Spleen (tissue), 11 donors: ENCODE measurements at regions not wholly inside any gene's neighbourhood (a gene's known extent, or its start where the extent isn't known, plus 50 kb on each side); places are given as distances from the start of the nearest gene placed in this dataset.

Experiments used
- DNase-seq: peaks from one replicate; pipeline ENCODE4 v3.0.0-alpha.2; 2020
- H3K27ac ChIP-seq, 8 donors: fragments of 200-600 bp; sonication (generic) in 7 of 8; 1 replicate in 4 of 8; 2 replicates in 4 of 8; pipeline versions ENCODE4 v1.5.0 to v1.8.0; 2016 to 2021; ENCODE audit warnings: inconsistent platforms in 4 of 8, mild to moderate bottlenecking in 4 of 8, moderate library complexity in 1 of 8
- H3K27me3 ChIP-seq, 7 donors: fragments of 200-600 bp; sonication (generic) in 6 of 7; replicated peaks in 1 of 7; 1 replicate in 4 of 7; 2 replicates in 3 of 7; pipeline versions ENCODE4 v1.5.0 to v1.8.0; 2016 to 2021; ENCODE audit warnings: inconsistent platforms in 3 of 7, mild to moderate bottlenecking in 1 of 7
- H3K36me3 ChIP-seq, 6 donors: fragments of 200-600 bp; sonication (generic) in 5 of 6; 1 replicate in 4 of 6; 2 replicates in 2 of 6; pipeline versions ENCODE4 v1.5.0 to v1.8.0; 2016 to 2021; ENCODE audit warnings: inconsistent platforms in 2 of 6
- H3K4me1 ChIP-seq, 6 donors: fragments of 200-600 bp; sonication (generic) in 5 of 6; 1 replicate in 3 of 6; 2 replicates in 3 of 6; pipeline versions ENCODE4 v1.5.0 to v1.8.0; 2016 to 2021; ENCODE audit warnings: inconsistent platforms in 3 of 6
- H3K4me3 ChIP-seq, 8 donors: fragments of 200-600 bp; sonication (generic) in 7 of 8; 1 replicate in 4 of 8; 2 replicates in 4 of 8; pipeline versions ENCODE4 v1.5.0 to v1.8.0; 2016 to 2021; ENCODE audit warnings: inconsistent platforms in 4 of 8, mild to moderate bottlenecking in 4 of 8, moderate library complexity in 2 of 8
- H3K9me3 ChIP-seq, 8 donors: fragments of 200-600 bp; sonication (generic) in 7 of 8; 1 replicate in 4 of 8; 2 replicates in 4 of 8; pipeline versions ENCODE4 v1.5.0 to v1.8.0; 2016 to 2021; ENCODE audit warnings: inconsistent platforms in 4 of 8
- CTCF ChIP-seq, 11 experiments: fragments of 200-600 bp in 7 of 11; fragments of 450-650 bp in 4 of 11; sonication (generic) in 4 of 11; IDR thresholded peaks in 8 of 11; conservative IDR thresholded peaks in 3 of 11; 1 replicate in 7 of 11; 2 replicates in 4 of 11; pipeline versions ENCODE4 v1.4.0 to v1.8.0; 2016 to 2021; ENCODE audit warnings: antibody characterized with exemption in 11 of 11, inconsistent platforms in 4 of 11, mild to moderate bottlenecking in 1 of 11
- POLR2A ChIP-seq, 3 donors: fragments of 450-650 bp; IDR thresholded peaks; one replicate each; pipeline ENCODE4 v1.5.1; 2017; ENCODE audit warnings: antibody characterized with exemption in 3 of 3, mild to moderate bottlenecking in 1 of 3
- POLR2AphosphoS5 ChIP-seq, 3 donors: sonication (generic); formaldehyde crosslinking; IDR thresholded peaks; one replicate each; pipeline ENCODE4 v1.5.1; 2017; ENCODE audit warnings: antibody characterized with exemption in 3 of 3
- WGBS, 5 donors: extraction: QIAGEN DNeasy Blood & Tissue Kit in 3 of 5; methylation state at CpG; one replicate each; pipeline versions ENCODE4 v1.1.5 to v1.1.7; 2013 to 2018; 5-methylcytosine and 5-hydroxymethylcytosine counted together
- intact Hi-C: fragments of 100-400 bp; cut with DNase I; formaldehyde crosslinking; loops from one replicate; pipeline ENCODE4 v1.15.0; 2023; ENCODE audit warnings: low total_unique reads
- donor health status: healthy with polysubstance abuse.
- donor health status: DM: no; HTN: no; CAD: no; lungs with moderate emphysema.
- donor health status: DM: no; HTN: no; CAD: no.
- donor health status: Bipolar disorder and iron deficiency.
- donor health status: healthy.
- donor health status: DM: no; HTN: no; CAD: no.
- donor health status: DM: yes; HTN: yes; CAD: no.

GRCh38 chr2:53530126-53530525 is 237.5 kb upstream of the CHAC2 start:
- DNase-seq = no peak
- no peak overlapping the region for H3K4me3 ChIP-seq
- no peak overlapping the region for H3K27ac ChIP-seq
- H3K9me3 ChIP-seq = peaks cover 0 to 37% (median 28%) of the 10 kb centered on the region in 8 donors
- TF ChIP-seq POLR2AphosphoS5 (IDR thresholded peaks at IDR 0.05) = no peak
- no peak for TF ChIP-seq POLR2A (IDR thresholded peaks at IDR 0.05)
- no peak for TF ChIP-seq CTCF (IDR thresholded peaks at IDR 0.05 in 8 of 11, conservative IDR thresholded peaks at IDR 0.05 in 3 of 11)
- H3K36me3 ChIP-seq = no peaks in the 10 kb centered on the region
- H3K4me1 ChIP-seq = no peaks in the 10 kb centered on the region
- no peaks in the 10 kb centered on the region for H3K27me3 ChIP-seq
- intact Hi-C loops = no loop called here

- intact Hi-C loops = no loop called here
- Histone ChIP-seq H3K36me3 (no peaks in the 10 kb centered on the region), H3K9me3 (peaks cover 0 to 29% (median 21%) of the 10 kb centered on the region in 8 donors), H3K27ac (no peak overlapping the region), H3K27me3 (no peaks in the 10 kb centered on the region), H3K4me3 (no peak overlapping the region), H3K4me1 (no peaks in the 10 kb centered on the region)
- no peak for TF ChIP-seq POLR2A (IDR thresholded peaks at IDR 0.05)
- no peak for TF ChIP-seq CTCF (IDR thresholded peaks at IDR 0.05 in 8 of 11, conservative IDR thresholded peaks at IDR 0.05 in 3 of 11)
- no peak for TF ChIP-seq POLR2AphosphoS5 (IDR thresholded peaks at IDR 0.05)
- DNase-seq = no peak
- 49 to 81% (median 53%) methylated on average over 2 of the region's 2 CpGs for WGBS, 5 donors
Measured at GRCh38 chr2:53527056-53527455, 240.5 kb upstream of the CHAC2 start.

GRCh38 chr2:53519918-53520841 is 247.4 kb upstream of the CHAC2 start:
- H3K9me3 ChIP-seq = no peaks in the 10 kb centered on the region
- H3K27ac ChIP-seq = no peak overlapping the region
- 68 to 80% (median 76%) methylated on average over 10 of the region's 10 CpGs for WGBS, 5 donors
- no peaks in the 10 kb centered on the region for H3K36me3 ChIP-seq
- no peak for DNase-seq
- no peak for TF ChIP-seq POLR2AphosphoS5 (IDR thresholded peaks at IDR 0.05)
- TF ChIP-seq POLR2A (IDR thresholded peaks at IDR 0.05) = no peak
- TF ChIP-seq CTCF (IDR thresholded peaks at IDR 0.05 in 8 of 11, conservative IDR thresholded peaks at IDR 0.05 in 3 of 11) = no peak
- intact Hi-C loops = no loop called here
- no peak overlapping the region for H3K4me3 ChIP-seq
- peaks cover 0 to 6% (median 0%) of the 10 kb centered on the region in 6 donors for H3K4me1 ChIP-seq
- no peaks in the 10 kb centered on the region for H3K27me3 ChIP-seq

- intact Hi-C loops = no loop called here
- no peaks in the 10 kb centered on the region for H3K36me3 ChIP-seq
- DNase-seq = no peak
- no peaks in the 10 kb centered on the region for H3K27me3 ChIP-seq
- H3K4me1 ChIP-seq = peaks cover 0 to 6% (median 0%) of the 10 kb centered on the region in 6 donors
- 73 to 89% (median 85%) methylated on average over 7 of the region's 7 CpGs for WGBS, 5 donors
- TF ChIP-seq POLR2AphosphoS5 (IDR thresholded peaks at IDR 0.05) = no peak
- no peak for TF ChIP-seq CTCF (IDR thresholded peaks at IDR 0.05 in 8 of 11, conservative IDR thresholded peaks at IDR 0.05 in 3 of 11)
- no peak for TF ChIP-seq POLR2A (IDR thresholded peaks at IDR 0.05)
- no peaks in the 10 kb centered on the region for H3K9me3 ChIP-seq
- H3K4me3 ChIP-seq = no peak overlapping the region
- H3K27ac ChIP-seq = no peak overlapping the region
Measured at GRCh38 chr2:53517406-53517805, 250.2 kb upstream of the CHAC2 start.
